PFSK-1 (cell line): ENCODE measurements at regions not wholly inside any gene's neighbourhood (a gene's known extent, or its start where the extent isn't known, plus 50 kb on each side); places are given as distances from the start of the nearest gene placed in this dataset.

ENCODE experiments used
- FOXP2 ChIP-seq: optimal IDR thresholded peaks from 2 replicates; pipeline ENCODE3; 2011; ENCODE audit warnings: borderline replicate concordance, control low read depth, inconsistent platforms; ENCODE audit not compliant: insufficient read depth; ENCODE audit errors: extremely low read length, extremely low read depth
- REST ChIP-seq, 2 experiments: IDR thresholded peaks; 2 replicates each; pipeline versions ENCODE4 v1.6.1 to v1.8.0; 2011 to 2012; ENCODE audit warnings: low read depth in 2 of 2, low read length in 2 of 2, control low read depth in 1 of 2, inconsistent platforms in 1 of 2, mild to moderate bottlenecking in 1 of 2, moderate library complexity in 1 of 2; ENCODE audit not compliant: insufficient read depth in 1 of 2
- SIN3A ChIP-seq: IDR thresholded peaks from 2 replicates; pipeline ENCODE4 v1.6.1; 2012; ENCODE audit warnings: mild to moderate bottlenecking, low read length, moderate library complexity, borderline replicate concordance; ENCODE audit not compliant: insufficient read depth
- TAF1 ChIP-seq: IDR thresholded peaks from 2 replicates; pipeline ENCODE4 v1.6.1; 2012; ENCODE audit warnings: low read length, control low read depth, borderline replicate concordance; ENCODE audit not compliant: insufficient read depth

- TF ChIP-seq TAF1 (no peak), FOXP2 (no peak), SIN3A (no peak), REST (IDR thresholded peaks at IDR 0.05; ENCODE audit: insufficient read depth in 1 of 2, low read depth in 2 of 2, low read length in 2 of 2) (no peak)
These were observed 238.1 kb upstream of the CDH5 start for GRCh38 chr16:66128371-66128770.
